WERI-Rb-1 (cell line): ENCODE measurements at regions not wholly inside any gene's neighbourhood (a gene's known extent, or its start where the extent isn't known, plus 50 kb on each side); places are given as distances from the start of the nearest gene placed in this dataset.
"Not testable (repeated sequence)": the region's sequence is repeated elsewhere in the genome, so short reads cannot be mapped to it uniquely, and the experiment has no call there.

ENCODE experiments used
- DNase-seq: peaks from one replicate; pipeline ENCODE4 v3.0.0-alpha.2; 2020
- H3K27ac ChIP-seq: fragments of 250-450 bp; sonication (Bioruptor Pico); 2 replicates; pipeline ENCODE4 v1.5.1; 2020; ENCODE audit warnings: mild to moderate bottlenecking, moderate library complexity
- H3K27me3 ChIP-seq: fragments of 250-450 bp; sonication (Bioruptor Pico); 2 replicates; pipeline ENCODE4 v1.5.1; 2021; ENCODE audit warnings: mild to moderate bottlenecking, low read depth, moderate library complexity; ENCODE audit not compliant: insufficient read depth, severe bottlenecking
- H3K36me3 ChIP-seq: fragments of 250-450 bp; sonication (Bioruptor Pico); 2 replicates; pipeline ENCODE4 v1.5.1; 2020; ENCODE audit warnings: mild to moderate bottlenecking, moderate library complexity
- H3K4me3 ChIP-seq: 2 replicates; pipeline ENCODE4 v1.5.1; 2011; ENCODE audit warnings: low read depth, mild to moderate bottlenecking, control low read depth, low read length
- H3K9me3 ChIP-seq: fragments of 250-450 bp; sonication (Bioruptor Pico); 2 replicates; pipeline ENCODE4 v1.5.1; 2021; ENCODE audit warnings: mild to moderate bottlenecking, moderate library complexity; ENCODE audit not compliant: severe bottlenecking
- TF ChIP-seq, protein P1 (sequence below): IDR thresholded peaks from 2 replicates; pipeline ENCODE4 v1.5.1; 2011; ENCODE audit warnings: low read depth, mild to moderate bottlenecking, control low read depth, inconsistent platforms, low read length

DNA sequence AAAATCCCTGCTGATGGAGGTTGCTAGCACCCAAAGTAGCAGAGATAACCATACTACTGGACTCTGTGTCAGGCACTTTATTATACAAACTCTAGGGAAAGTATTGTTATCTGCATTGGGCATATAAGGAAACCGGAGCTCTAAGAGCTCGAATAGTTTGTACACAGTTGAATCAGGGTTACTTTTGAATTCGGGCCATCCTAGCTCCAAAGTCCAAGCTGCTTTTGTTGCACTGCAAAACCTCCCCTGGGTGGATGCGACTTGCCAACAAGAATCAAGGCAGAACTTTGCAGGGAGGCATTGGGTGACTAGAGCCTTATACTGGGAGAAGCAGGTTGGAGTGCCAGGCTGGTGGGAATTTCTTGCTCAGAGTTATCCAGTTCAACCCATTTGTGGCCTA lies 435.1 kb downstream of the SPATA31D1 start:
- Histone ChIP-seq H3K27ac (no peak overlapping the region), H3K9me3 (no peaks in the 10 kb centered on the region), H3K4me3 (no peak overlapping the region), H3K27me3 (no peaks in the 10 kb centered on the region), H3K36me3 (no peaks in the 10 kb centered on the region)
- no peak for DNase-seq
- TF ChIP-seq, protein P1, sequence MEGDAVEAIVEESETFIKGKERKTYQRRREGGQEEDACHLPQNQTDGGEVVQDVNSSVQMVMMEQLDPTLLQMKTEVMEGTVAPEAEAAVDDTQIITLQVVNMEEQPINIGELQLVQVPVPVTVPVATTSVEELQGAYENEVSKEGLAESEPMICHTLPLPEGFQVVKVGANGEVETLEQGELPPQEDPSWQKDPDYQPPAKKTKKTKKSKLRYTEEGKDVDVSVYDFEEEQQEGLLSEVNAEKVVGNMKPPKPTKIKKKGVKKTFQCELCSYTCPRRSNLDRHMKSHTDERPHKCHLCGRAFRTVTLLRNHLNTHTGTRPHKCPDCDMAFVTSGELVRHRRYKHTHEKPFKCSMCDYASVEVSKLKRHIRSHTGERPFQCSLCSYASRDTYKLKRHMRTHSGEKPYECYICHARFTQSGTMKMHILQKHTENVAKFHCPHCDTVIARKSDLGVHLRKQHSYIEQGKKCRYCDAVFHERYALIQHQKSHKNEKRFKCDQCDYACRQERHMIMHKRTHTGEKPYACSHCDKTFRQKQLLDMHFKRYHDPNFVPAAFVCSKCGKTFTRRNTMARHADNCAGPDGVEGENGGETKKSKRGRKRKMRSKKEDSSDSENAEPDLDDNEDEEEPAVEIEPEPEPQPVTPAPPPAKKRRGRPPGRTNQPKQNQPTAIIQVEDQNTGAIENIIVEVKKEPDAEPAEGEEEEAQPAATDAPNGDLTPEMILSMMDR, result no peak

GRCh38 chr9:82424599-82425120 lies 436.1 kb downstream of the SPATA31D1 start:
- TF ChIP-seq, protein P1, result no peak
- Histone ChIP-seq H3K27me3 (no peaks in the 10 kb centered on the region), H3K36me3 (no peaks in the 10 kb centered on the region), H3K27ac (no peak overlapping the region), H3K9me3 (no peaks in the 10 kb centered on the region), H3K4me3 (no peak overlapping the region)
- no peak for DNase-seq

GRCh38 chr9:82431121-82431520 lies 442.5 kb downstream of the SPATA31D1 start:
- Histone ChIP-seq H3K36me3 (no peaks in the 10 kb centered on the region), H3K27ac (no peak overlapping the region), H3K4me3 (no peak overlapping the region), H3K27me3 (no peaks in the 10 kb centered on the region), H3K9me3 (no peaks in the 10 kb centered on the region)
- TF ChIP-seq, protein P1, result no peak
- no peak for DNase-seq

DNA sequence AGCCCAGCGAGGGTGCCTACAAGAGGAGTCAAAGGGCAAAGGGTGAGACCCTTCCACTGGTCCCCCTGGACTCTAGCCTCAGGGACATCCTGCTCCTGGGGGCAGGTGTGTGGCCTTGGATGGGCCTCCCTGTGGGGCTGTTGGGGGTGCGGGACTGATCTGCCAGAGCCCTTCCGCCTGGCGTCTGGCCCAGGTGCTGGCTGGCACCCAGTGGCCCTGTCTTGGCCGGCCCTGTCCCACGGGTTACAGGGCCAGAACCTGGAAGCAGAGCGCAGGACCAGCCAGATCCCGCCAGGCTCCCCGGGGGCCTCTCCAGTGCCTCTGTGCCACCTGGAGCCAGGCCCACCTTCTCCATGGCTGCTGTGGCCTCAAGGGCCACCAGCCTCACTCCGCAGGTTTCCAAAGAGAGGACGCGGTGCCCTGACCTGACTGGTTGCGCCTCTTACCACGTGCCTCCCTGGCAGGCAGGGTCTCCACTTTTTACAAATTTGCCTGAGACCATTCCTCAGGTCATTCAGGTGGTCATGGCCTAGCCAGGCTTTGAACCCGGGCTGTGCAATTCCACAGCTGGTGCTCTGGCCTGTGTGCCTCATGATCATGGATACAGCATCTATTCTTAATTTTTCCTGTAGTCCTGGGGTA lies 444.8 kb downstream of the SPATA31D1 start:
- H3K4me3 ChIP-seq, DNase-seq, H3K36me3 ChIP-seq: not testable (repeated sequence)

DNA sequence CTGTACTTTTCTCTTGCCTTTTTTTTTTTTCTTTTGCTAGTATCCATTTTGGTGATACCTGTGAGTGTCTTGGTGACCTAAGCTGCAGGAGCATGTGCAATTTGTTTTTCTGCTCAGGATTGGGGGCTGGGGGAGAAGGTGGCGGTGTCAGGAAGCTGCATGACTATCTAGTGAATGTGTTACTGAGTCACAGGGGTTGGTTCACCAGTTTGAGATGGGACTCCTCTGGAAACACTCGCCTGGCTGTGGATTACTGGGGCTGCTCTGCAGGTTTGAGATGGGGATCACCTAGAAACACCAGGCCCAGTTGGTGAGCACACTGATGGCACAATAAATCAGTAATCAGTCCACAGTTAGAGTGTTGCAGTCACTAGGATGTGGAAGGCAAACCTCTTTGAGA lies 447.9 kb downstream of the SPATA31D1 start:
- TF ChIP-seq, protein P1, result no peak
- H3K27ac ChIP-seq, result no peak overlapping the region
- H3K36me3 ChIP-seq, result no peaks in the 10 kb centered on the region
- H3K4me3 ChIP-seq, result no peak overlapping the region
- peaks cover 2% of the 10 kb centered on the region for H3K9me3 ChIP-seq
- no peak for DNase-seq
- no peaks in the 10 kb centered on the region for H3K27me3 ChIP-seq

More for the DNA sequence above, 444.8 kb downstream of the SPATA31D1 start:
- not testable (repeated sequence) for H3K27ac ChIP-seq, H3K27me3 ChIP-seq, H3K9me3 ChIP-seq

GRCh38 chr9:82437183-82437582 lies 448.6 kb downstream of the SPATA31D1 start:
- H3K36me3 ChIP-seq, H3K4me3 ChIP-seq, H3K9me3 ChIP-seq, DNase-seq, H3K27ac ChIP-seq, H3K27me3 ChIP-seq: not testable (repeated sequence)

- TF ChIP-seq, protein P1, result no peak
- no peaks in the 10 kb centered on the region for H3K36me3 ChIP-seq
- no peak overlapping the region for H3K4me3 ChIP-seq
- peaks cover 2% of the 10 kb centered on the region for H3K9me3 ChIP-seq
- no peak overlapping the region for H3K27ac ChIP-seq
- no peaks in the 10 kb centered on the region for H3K27me3 ChIP-seq
- no peak for DNase-seq
Measured at GRCh38 chr9:82438581-82438980, 450.0 kb downstream of the SPATA31D1 start.
